HCT116 (cell line): ENCODE measurements at regions not wholly inside any gene's neighbourhood (a gene's known extent, or its start where the extent isn't known, plus 50 kb on each side); places are given as distances from the start of the nearest gene placed in this dataset.

Experiments
- ATAC-seq: fragments of 200-7000 bp; cut with Tn5 transposase; 2 replicates; pipeline ENCODE4 v1.9.1; 2020; ENCODE audit warnings: mild to moderate bottlenecking, moderate library complexity
- BruUV-seq: library from RNA; stranded (reverse); fragments of 400-500 nt; replicated peaks from 2 replicates; lab custom pipeline; 2021; lab: Mats Ljungman, UMichigan
- CTCF ChIA-PET: fragments of 300-600 bp; sonication (Branson Sonifier 250); formaldehyde crosslinking; loops from one replicate; lab custom pipeline; 2021; ENCODE audit warnings: antibody characterized with exemption; lab: Charles Lee
- POLR2A ChIA-PET: fragments of 300-600, 350-600 bp; sonication (Branson Sonifier 250); formaldehyde crosslinking; loops from one replicate; lab custom pipeline; 2021; ENCODE audit warnings: antibody characterized with exemption; lab: Charles Lee
- RAD21 ChIA-PET, 2 experiments: fragments of 300-600 bp; sonication (Branson Sonifier 250); formaldehyde crosslinking; loops; one replicate each; lab custom pipeline; 2023; ENCODE audit warnings: low total read pairs in 2 of 2; ENCODE audit not compliant: uncharacterized antibody in 2 of 2, unreplicated experiment in 2 of 2, low non-redundant PET in 1 of 2; lab: Charles Lee
- DNase-seq: peaks from one replicate; pipeline ENCODE4 v3.0.0-alpha.2; 2010; ENCODE audit warnings: low read depth, low spot score
- H2AFZ ChIP-seq: fragments of 200-600 bp; shearing (Covaris generic), sonication (generic); 2 replicates; pipeline ENCODE4 v1.6.1; 2017; ENCODE audit warnings: low read depth, mixed run types, mixed read lengths, antibody characterized with exemption, low read length; ENCODE audit not compliant: poor library complexity, severe bottlenecking
- H3K27ac ChIP-seq: 2 replicates; pipeline ENCODE4 v1.5.1; 2012; ENCODE audit warnings: low read depth, low read length
- H3K27me3 ChIP-seq: fragments of 200-600 bp; sonication (generic); 2 replicates; pipeline ENCODE4 v1.6.1; 2016; ENCODE audit warnings: mixed run types, low read length, mixed read lengths; ENCODE audit not compliant: insufficient read depth
- H3K36me3 ChIP-seq, 2 experiments: fragments of 200-500 bp in 1 of 2; fragments of 200-600 bp in 1 of 2; sonication (Bioruptor generic) in 1 of 2; sonication (generic) in 1 of 2; 2 replicates each; pipeline versions ENCODE4 v1.5.1 to v1.6.1; 2014 to 2016; ENCODE audit warnings: low read length in 2 of 2, inconsistent platforms in 1 of 2, mixed read lengths in 1 of 2, mixed run types in 1 of 2; ENCODE audit not compliant: insufficient read depth in 2 of 2, control insufficient read depth in 1 of 2
- H3K4me1 ChIP-seq, 2 experiments: fragments of 200-600 bp in 1 of 2; sonication (generic) in 1 of 2; 2 replicates each; pipeline versions ENCODE4 v1.5.1 to v1.6.1; 2012 to 2017; ENCODE audit warnings: low read length in 2 of 2, inconsistent platforms in 1 of 2, mild to moderate bottlenecking in 1 of 2, mixed read lengths in 1 of 2, mixed run types in 1 of 2, moderate library complexity in 1 of 2; ENCODE audit not compliant: insufficient read depth in 2 of 2, control insufficient read depth in 1 of 2
- H3K4me2 ChIP-seq: fragments of 200-600 bp; sonication (generic); 2 replicates; pipeline ENCODE4 v1.6.1; 2017; ENCODE audit warnings: mixed run types, low read length, mixed read lengths
- H3K4me3 ChIP-seq, 2 experiments: fragments of 200-600 bp in 1 of 2; sonication (generic) in 1 of 2; replicated peaks in 1 of 2; 2 replicates each; pipeline ENCODE4 v1.5.1; 2011 to 2016; ENCODE audit warnings: low read length in 2 of 2, control low read depth in 1 of 2, low read depth in 1 of 2, mild to moderate bottlenecking in 1 of 2, mixed read lengths in 1 of 2, mixed run types in 1 of 2
- H3K79me2 ChIP-seq: fragments of 200-600 bp; sonication (generic); 2 replicates; pipeline ENCODE4 v1.6.1; 2017; ENCODE audit warnings: mild to moderate bottlenecking, mixed run types, low read length, moderate library complexity, mixed read lengths; ENCODE audit not compliant: insufficient read depth
- H3K9ac ChIP-seq: fragments of 200-600 bp; sonication (generic); 2 replicates; pipeline ENCODE4 v1.6.1; 2016; ENCODE audit warnings: low read length, mixed read lengths
- H3K9me2 ChIP-seq: fragments of 200-600 bp; sonication (generic), shearing (Covaris generic); 2 replicates; pipeline ENCODE4 v1.6.1; 2017; ENCODE audit warnings: mixed run types, mild to moderate bottlenecking, moderate library complexity; ENCODE audit not compliant: insufficient read depth
- H3K9me3 ChIP-seq, 2 experiments: fragments of 200-500 bp in 1 of 2; fragments of 200-600 bp in 1 of 2; sonication (Bioruptor generic) in 1 of 2; sonication (generic) in 1 of 2; 2 replicates each; pipeline ENCODE4 v1.6.1; 2014 to 2017; ENCODE audit warnings: low read length in 2 of 2, mixed read lengths in 2 of 2, inconsistent platforms in 1 of 2, low read depth in 1 of 2, mild to moderate bottlenecking in 1 of 2, mixed run types in 1 of 2, moderate library complexity in 1 of 2; ENCODE audit not compliant: control insufficient read depth in 1 of 2, insufficient read depth in 1 of 2
- H4K20me1 ChIP-seq: fragments of 200-600 bp; sonication (generic), shearing (Covaris generic); 2 replicates; pipeline ENCODE4 v1.6.1; 2017; ENCODE audit warnings: mixed run types, mild to moderate bottlenecking, moderate library complexity; ENCODE audit not compliant: insufficient read depth
- CBX3 ChIP-seq: IDR thresholded peaks from 2 replicates; pipeline ENCODE4 v1.6.1; 2012; ENCODE audit warnings: low read depth
- EGR1 ChIP-seq: IDR thresholded peaks from 2 replicates; pipeline ENCODE4 v1.6.1; 2012; ENCODE audit warnings: low read depth
- ELF1 ChIP-seq: IDR thresholded peaks from 2 replicates; pipeline ENCODE4 v1.6.1; 2012; ENCODE audit warnings: low read depth, borderline replicate concordance
- EZH2 ChIP-seq: fragments of 200-600 bp; sonication (generic); IDR thresholded peaks from 2 replicates; pipeline ENCODE4 v1.6.1; 2017; ENCODE audit warnings: antibody characterized with exemption, mixed run types
- JUND ChIP-seq: IDR thresholded peaks from 2 replicates; pipeline ENCODE4 v1.6.1; 2012
- POLR2A ChIP-seq: IDR thresholded peaks from 2 replicates; pipeline ENCODE4 v1.7.0; 2011; ENCODE audit warnings: borderline replicate concordance; ENCODE audit not compliant: insufficient read depth, insufficient read length; ENCODE audit errors: extremely low read depth
- POLR2AphosphoS5 ChIP-seq: IDR thresholded peaks from 2 replicates; pipeline ENCODE4 v1.6.1; 2011; ENCODE audit warnings: mild to moderate bottlenecking, low read depth, low read length, moderate library complexity
- SIN3A ChIP-seq: IDR thresholded peaks from 2 replicates; pipeline ENCODE4 v1.6.1; 2012; ENCODE audit warnings: low read depth
- SP1 ChIP-seq: IDR thresholded peaks from 2 replicates; pipeline ENCODE4 v1.6.1; 2012; ENCODE audit warnings: low read depth
- TCF7L2 ChIP-seq: IDR thresholded peaks from 2 replicates; pipeline ENCODE4 v1.7.0; 2011; ENCODE audit warnings: borderline replicate concordance, inconsistent platforms; ENCODE audit not compliant: insufficient read depth, insufficient read length; ENCODE audit errors: extremely low read depth
- YY1 ChIP-seq: IDR thresholded peaks from 2 replicates; pipeline ENCODE4 v1.6.1; 2011; ENCODE audit warnings: low read length, low read depth, moderate library complexity, mild to moderate bottlenecking; ENCODE audit not compliant: insufficient replicate concordance; ENCODE audit errors: extremely low read depth
- ZNF274 ChIP-seq: fragments of 200-500 bp; sonication (Bioruptor generic); IDR thresholded peaks from 2 replicates; pipeline ENCODE4 v1.6.1; 2014; ENCODE audit warnings: mild to moderate bottlenecking, low read depth, low read length, inconsistent platforms
- intact Hi-C: fragments of 100-400 bp; cut with micrococcal nuclease; formaldehyde crosslinking; loops from 2 replicates; pipeline ENCODE4 v1.10.0; 2022
- TF ChIP-seq, protein P1 (sequence below): IDR thresholded peaks from 2 replicates; pipeline ENCODE4 v1.6.1; 2012
- TF ChIP-seq, protein P2 (sequence below): IDR thresholded peaks from 2 replicates; pipeline ENCODE4 v1.6.1; 2012

DNA sequence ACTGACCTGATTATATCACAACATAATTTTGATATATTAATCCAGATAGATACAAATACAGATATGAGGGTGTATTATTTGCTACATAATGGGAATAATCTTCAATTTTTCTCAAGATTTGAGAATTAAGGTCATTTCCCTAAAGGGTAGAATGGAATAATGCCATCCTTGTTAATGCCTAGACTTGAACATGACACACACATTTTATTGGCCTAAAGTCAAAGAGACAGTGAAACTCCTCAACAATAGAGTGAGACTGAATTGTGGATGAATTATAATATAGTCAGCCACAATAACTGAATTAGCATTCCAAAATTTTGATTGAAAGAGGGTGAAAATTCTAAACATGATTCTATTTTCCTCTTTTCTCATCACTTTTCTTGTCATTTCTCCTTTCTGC, 506.0 kb upstream of the CDH2 start:
- H2AFZ ChIP-seq = no peak overlapping the region
- ATAC-seq = no peak
- no peaks in the 10 kb centered on the region for H3K9me2 ChIP-seq
- no peak for TF ChIP-seq POLR2A
- TF ChIP-seq, protein P1, sequence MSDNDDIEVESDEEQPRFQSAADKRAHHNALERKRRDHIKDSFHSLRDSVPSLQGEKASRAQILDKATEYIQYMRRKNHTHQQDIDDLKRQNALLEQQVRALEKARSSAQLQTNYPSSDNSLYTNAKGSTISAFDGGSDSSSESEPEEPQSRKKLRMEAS = no peak
- TF ChIP-seq SP1 = no peak
- TF ChIP-seq CBX3 = no peak
- no peak for TF ChIP-seq ZNF274
- no peak for TF ChIP-seq YY1
- TF ChIP-seq ELF1 = no peak
- TF ChIP-seq TCF7L2 = no peak
- TF ChIP-seq, protein P2, sequence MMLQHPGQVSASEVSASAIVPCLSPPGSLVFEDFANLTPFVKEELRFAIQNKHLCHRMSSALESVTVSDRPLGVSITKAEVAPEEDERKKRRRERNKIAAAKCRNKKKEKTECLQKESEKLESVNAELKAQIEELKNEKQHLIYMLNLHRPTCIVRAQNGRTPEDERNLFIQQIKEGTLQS = no peak
- no peak for TF ChIP-seq SIN3A
- TF ChIP-seq JUND = no peak
- TF ChIP-seq EGR1 = no peak
- no peak for TF ChIP-seq EZH2
- TF ChIP-seq POLR2AphosphoS5 = no peak
- intact Hi-C loops = no loop called here
- H3K27ac ChIP-seq = no peak overlapping the region
- no peak overlapping the region for H3K4me2 ChIP-seq
- no peaks in the 10 kb centered on the region for H3K27me3 ChIP-seq
- ChIA-PET CTCF (no interaction called here), POLR2A (no interaction called here), RAD21 (no interaction called here)
- no peaks in the 10 kb centered on the region for H3K36me3 ChIP-seq
- DNase-seq = no peak
- H3K9me3 ChIP-seq = no peaks in the 10 kb centered on the region; a peak in 1 of 4 replicates
- H3K4me3 ChIP-seq = no peak overlapping the region
- H3K4me1 ChIP-seq = no peaks in the 10 kb centered on the region
- no peak overlapping the region for H3K9ac ChIP-seq
- BruUV-seq = no TSS peak
- H3K79me2 ChIP-seq = no peaks in the 10 kb centered on the region
- H4K20me1 ChIP-seq = no peaks in the 10 kb centered on the region
